OCI-LY3 (cell line): ENCODE measurements at regions not wholly inside any gene's neighbourhood (a gene's known extent, or its start where the extent isn't known, plus 50 kb on each side); places are given as distances from the start of the nearest gene placed in this dataset.

Experiments used
- CTCF ChIP-seq: fragments of 200-600, 300-600 bp; sonication (generic); IDR thresholded peaks from 2 replicates; pipeline ENCODE4 v1.5.1; 2014; ENCODE audit warnings: antibody characterized with exemption, low read length, low read depth
- EZH2phosphoT487 ChIP-seq: fragments of 200-600 bp; shearing (Covaris generic); IDR thresholded peaks from 2 replicates; pipeline ENCODE4 v1.6.1; 2018; ENCODE audit warnings: antibody characterized with exemption, mixed run types, low read depth

- TF ChIP-seq CTCF (no peak), EZH2phosphoT487 (no peak)
Measured at GRCh38 chr18:34431042-34431441, 206.3 kb upstream of the NOL4 start.
